ENCODE measurements at regions not wholly inside any gene's neighbourhood (a gene's known extent, or its start where the extent isn't known, plus 50 kb on each side); places are given as distances from the start of the nearest gene placed in this dataset.

- no peak for TF ChIP-seq CTCF (IDR thresholded peaks at IDR 0.05; ENCODE audit: insufficient read depth, low read depth, low read length)
- TF ChIP-seq EZH2 (IDR thresholded peaks at IDR 0.05; ENCODE audit: insufficient read depth, low read length), result no peak
These were observed 53.4 kb upstream of the ANTXR2 start for GRCh38 chr4:80126435-80126834.

Data from astrocyte (in vitro differentiated cells and primary cell).